ENCODE measurements at regions not wholly inside any gene's neighbourhood (a gene's known extent, or its start where the extent isn't known, plus 50 kb on each side); places are given as distances from the start of the nearest gene placed in this dataset.
A peak's percentile ranks its signal among the peaks of the same experiment; 100 is the strongest.
"Not testable (repeated sequence)": the region's sequence is repeated elsewhere in the genome, so short reads cannot be mapped to it uniquely, and the experiment has no call there.

- no peak for DNase-seq (ENCODE audit: low read depth)
Measured at GRCh38 chr2:176573612-176574483, 304.6 kb downstream of the MTX2 start.

DNA sequence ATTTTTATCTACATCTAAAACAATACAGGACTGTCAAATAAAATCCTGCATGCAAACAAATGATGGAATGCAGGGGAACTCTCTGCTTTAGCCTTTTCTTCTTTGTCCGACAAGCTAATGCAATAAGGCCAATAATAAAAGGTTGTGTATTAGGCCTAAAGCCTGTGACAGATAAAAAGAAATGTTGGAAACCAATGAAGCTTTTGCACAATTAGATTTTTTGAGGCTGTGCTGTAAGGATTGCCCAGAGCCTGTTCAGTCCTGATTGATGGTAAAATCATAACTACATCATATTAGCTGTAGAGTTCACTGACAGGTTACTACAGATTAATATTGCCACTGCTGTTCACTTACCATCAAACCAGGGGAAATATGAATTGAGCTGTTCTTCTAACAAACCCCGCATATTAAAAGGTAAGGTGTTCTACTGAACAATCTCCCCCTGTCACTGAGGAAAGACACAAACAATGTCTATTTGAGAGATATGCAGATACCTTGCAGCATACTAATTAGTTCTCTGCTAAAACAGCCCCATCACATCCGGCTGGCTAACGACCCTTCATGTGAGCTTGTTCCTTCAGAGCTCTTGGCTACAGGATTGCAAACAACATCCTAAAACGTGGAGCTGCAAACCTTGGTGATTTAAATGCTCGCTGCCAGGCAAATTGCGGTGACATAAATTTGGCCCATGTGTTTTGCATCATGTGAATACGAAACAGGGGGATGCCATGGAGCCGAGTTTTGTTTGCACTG, 305.4 kb downstream of the MTX2 start:
- no peak for DNase-seq (ENCODE audit: low read depth)

GRCh38 chr2:176575237-176575744, 306.0 kb downstream of the MTX2 start:
- DNase-seq (ENCODE audit: low read depth) = no peak

GRCh38 chr2:176577054-176577453, 307.8 kb downstream of the MTX2 start:
- DNase-seq (ENCODE audit: low read depth) = no peak

GRCh38 chr2:176578292-176578691, 309.1 kb downstream of the MTX2 start:
- not testable (repeated sequence) for DNase-seq (ENCODE audit: low read depth)

DNA sequence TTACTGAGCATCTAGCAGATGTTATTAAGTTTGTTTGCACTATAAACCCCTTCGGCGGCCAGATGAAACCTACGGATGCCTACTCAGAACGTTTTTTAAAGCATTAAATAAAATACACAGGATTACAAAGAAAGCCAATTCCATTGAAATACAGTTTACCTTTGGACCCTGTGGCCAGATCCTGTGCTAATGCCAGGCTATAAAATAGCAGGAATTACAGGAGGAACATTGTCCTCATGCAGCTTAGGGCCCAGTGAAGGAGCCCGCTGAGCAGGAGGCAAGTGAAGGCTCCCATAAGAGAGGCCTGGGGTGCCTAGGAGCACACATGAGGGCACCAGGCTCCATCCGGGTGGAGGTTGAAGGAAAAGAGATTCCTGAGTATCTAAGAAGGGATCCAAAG, 310.4 kb downstream of the MTX2 start:
- no peak for DNase-seq (ENCODE audit: low read depth)

GRCh38 chr2:176581557-176582165, 312.4 kb downstream of the MTX2 start:
- no peak for DNase-seq (ENCODE audit: low read depth)

DNA sequence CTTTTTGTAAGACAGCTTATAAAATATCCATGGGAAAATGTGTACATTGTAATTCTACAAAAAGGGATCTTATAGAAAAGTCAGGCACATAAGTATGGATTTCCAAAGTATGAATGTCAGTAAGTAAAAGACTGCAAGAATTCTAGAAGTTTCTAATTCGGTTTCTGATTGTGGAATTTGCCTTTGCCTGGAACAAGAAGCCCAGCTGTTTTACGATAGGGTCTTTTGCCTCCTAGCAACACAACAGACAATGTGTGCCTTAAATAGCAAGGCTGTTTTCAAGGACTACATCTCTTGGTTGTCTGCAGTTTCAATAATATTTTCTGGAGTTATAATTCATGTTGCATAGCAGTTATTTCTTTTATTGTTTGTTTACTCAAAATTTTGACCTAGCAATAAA, 312.9 kb downstream of the MTX2 start:
- DNase-seq (ENCODE audit: low read depth) = no peak

DNA sequence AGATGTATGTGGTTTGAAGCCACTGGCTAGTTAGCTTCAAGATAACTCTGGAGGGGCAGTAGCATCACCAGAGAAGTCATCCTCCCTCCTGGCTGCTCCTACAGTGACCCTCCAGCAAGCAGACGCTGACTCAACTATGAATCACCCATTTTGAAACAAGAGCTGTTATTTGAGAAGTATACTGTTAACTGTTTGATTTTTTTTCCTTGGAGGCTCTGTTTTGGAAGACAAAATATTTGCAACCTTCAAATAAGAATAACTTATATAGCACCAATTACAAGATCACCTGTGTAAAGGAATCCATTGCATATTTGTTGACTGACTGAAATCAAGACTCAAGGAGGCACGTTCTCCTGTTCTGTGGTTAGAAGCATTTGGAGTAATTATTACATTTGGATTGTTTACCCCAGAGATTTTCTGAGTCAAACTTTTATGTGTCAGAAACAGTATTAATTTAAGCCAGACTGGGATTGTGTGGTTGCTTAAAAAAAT, 313.8 kb downstream of the MTX2 start:
- DNase-seq (ENCODE audit: low read depth) = peak; percentile 94

DNA sequence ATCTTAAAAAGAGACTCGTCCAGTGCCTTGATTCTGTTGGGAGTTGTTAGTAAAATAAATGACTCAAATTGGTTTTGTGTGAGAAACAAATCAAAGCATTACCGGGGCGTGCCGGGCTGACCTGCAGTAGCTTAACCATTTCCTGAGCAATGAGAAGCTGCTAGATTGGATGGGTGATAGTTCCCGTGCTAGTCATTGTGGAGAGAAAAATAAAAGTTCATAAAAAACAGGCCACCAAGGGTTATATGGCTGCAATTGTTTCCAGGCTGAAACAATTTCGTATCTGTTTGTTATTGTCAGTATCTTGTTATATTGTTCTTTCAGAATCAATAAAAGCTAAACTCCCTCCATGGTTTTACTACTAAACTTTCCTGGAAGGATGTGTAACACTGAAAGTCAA, 314.4 kb downstream of the MTX2 start:
- peak; percentile 86 for DNase-seq (ENCODE audit: low read depth)

- peak; percentile 34 for DNase-seq (ENCODE audit: low read depth)
Measured at GRCh38 chr2:176584333-176584732, 315.1 kb downstream of the MTX2 start.

DNA sequence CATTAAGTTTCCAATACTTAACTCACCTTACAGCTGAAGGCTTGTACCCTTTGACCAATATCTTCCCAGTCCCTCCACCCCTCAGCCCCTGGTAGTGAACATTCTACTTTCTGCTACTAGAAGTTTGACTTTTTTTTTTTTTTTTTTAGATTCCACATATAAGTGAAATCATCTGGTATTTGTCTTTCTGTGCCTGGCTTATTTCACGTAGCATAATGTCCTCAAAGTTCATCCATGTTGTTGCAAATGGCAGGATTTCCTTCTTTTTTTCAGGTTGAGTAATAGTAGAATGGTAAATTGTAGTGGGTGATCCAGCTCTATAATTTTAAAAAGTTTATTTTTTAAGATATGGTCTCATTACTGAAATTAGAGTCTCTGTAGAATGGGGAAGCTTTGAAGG, 316.0 kb downstream of the MTX2 start:
- DNase-seq (ENCODE audit: low read depth) = no peak

- DNase-seq (ENCODE audit: low read depth) = no peak
Measured at GRCh38 chr2:176585791-176586190, 316.5 kb downstream of the MTX2 start.

- no peak for DNase-seq (ENCODE audit: low read depth)
Measured at GRCh38 chr2:176589287-176589686, 320.0 kb downstream of the MTX2 start.

DNA sequence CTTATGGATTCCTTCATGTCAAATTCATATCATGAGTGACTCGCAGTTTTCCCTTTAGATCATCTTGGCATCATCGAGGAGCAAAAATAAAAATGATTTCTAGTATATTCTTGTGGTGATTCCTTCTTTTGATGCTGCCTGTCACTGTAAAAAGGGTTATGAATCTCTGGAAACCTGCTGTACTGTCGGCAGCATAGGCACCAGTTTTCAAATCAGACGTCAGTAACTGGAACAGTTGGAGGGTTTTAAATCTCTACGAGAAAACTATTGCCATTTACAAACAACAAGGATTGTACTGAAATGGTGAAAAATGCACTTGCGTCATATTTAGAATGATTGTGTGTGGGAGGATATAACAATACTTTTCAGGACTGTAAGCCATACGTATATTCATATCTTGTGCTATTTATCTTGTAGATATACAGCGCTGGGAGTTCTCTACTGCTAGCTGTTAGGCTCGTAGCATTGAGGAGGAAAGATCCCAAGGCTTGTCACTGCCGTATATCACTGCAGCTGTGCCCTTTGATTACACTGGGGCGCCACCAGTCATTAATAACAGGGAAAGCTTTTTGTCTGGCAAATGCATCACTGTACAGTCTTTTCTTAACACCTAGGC, 320.7 kb downstream of the MTX2 start:
- DNase-seq (ENCODE audit: low read depth) = no peak

DNA sequence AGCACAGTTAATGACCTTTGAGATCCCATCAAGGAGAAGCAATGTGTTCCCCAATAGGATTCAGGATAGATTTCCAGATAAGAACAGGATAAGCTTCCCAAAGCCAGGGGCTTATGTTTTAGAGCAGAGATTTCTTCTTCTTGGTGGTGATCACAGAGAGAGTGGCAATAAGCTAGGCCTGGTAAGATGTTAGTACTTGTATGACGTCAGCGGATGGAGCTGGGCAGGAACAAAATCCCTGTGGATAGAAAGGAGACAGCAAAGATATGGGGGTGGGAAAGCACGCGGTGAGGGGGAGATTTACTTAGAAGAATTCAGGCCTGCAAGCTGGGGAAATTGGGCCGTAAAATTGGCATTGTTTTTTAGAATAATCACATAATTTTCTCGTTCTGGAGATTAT, 323.0 kb downstream of the MTX2 start:
- no peak for DNase-seq (ENCODE audit: low read depth)

- DNase-seq (ENCODE audit: low read depth) = peak; percentile 21
Measured at GRCh38 chr2:176595986-176596385, 326.7 kb downstream of the MTX2 start.

GRCh38 chr2:176597916-176598315, 328.7 kb downstream of the MTX2 start:
- no peak for DNase-seq (ENCODE audit: low read depth)

DNA sequence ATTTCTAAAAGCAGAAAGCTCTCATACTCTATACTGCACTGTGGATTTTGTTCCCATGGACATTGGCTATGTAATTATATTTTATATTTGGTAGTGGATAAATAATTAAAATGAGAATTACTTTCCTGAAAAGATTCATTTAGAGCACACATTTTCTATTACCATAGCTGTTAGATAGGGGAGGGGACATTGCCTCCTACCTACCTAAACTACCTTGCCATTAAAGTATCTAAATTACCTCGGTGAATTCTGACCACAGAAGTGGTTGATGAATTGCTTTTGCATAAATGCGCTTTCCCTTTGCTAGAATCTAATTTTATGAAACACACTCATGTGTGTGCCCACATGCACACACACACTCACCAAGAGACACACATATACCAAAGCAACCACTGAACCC, 329.1 kb downstream of the MTX2 start:
- DNase-seq (ENCODE audit: low read depth) = no peak

- DNase-seq (ENCODE audit: low read depth) = no peak
Measured at GRCh38 chr2:176599796-176600485, 330.7 kb downstream of the MTX2 start.

- no peak for DNase-seq (ENCODE audit: low read depth)
Measured at GRCh38 chr2:176601066-176601465, 331.8 kb downstream of the MTX2 start.

Measured in Daoy (cell line).